ENCODE measurements at regions not wholly inside any gene's neighbourhood (a gene's known extent, or its start where the extent isn't known, plus 50 kb on each side); places are given as distances from the start of the nearest gene placed in this dataset.

DNA sequence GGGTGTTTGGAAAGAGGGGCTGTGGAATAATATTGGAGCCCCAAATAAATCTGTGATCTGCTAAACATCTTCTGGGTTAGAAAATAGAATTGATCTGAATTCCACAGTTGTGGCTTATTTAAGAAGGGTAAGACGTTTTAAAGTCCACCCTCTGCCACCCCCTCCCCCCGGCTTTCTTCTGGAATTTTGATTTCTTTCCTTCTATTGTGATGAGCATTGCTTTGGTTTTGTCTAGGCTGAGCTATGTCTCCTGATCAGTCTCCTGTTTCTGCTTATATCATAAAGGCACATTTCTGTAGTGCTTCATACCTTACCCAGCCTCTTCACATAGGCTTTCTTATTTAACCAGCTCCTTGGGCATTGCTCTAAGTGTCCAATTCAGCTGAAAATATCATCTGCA lies 77.3 kb upstream of the SLC38A2 start:
- Histone ChIP-seq H3K4me3 (ENCODE audit: severe bottlenecking) (no peak overlapping the region), H3K9me3 (ENCODE audit: severe bottlenecking) (no peaks in the 10 kb centered on the region), H3K4me1 (ENCODE audit: insufficient read depth, poor library complexity, severe bottlenecking) (peaks cover 68% of the 10 kb centered on the region), H3K27me3 (ENCODE audit: insufficient read depth, poor library complexity, severe bottlenecking) (no peaks in the 10 kb centered on the region), H3K27ac (ENCODE audit: poor library complexity, severe bottlenecking) (peak overlapping the region; percentile 99), H3K36me3 (ENCODE audit: low read depth) (no peaks in the 10 kb centered on the region)
- ATAC-seq (ENCODE audit: low read depth): no peak
- no peak for DNase-seq (ENCODE audit: low spot score)
- no peak for TF ChIP-seq CTCF (IDR thresholded peaks at IDR 0.05; ENCODE audit: poor library complexity, severe bottlenecking)

DNA sequence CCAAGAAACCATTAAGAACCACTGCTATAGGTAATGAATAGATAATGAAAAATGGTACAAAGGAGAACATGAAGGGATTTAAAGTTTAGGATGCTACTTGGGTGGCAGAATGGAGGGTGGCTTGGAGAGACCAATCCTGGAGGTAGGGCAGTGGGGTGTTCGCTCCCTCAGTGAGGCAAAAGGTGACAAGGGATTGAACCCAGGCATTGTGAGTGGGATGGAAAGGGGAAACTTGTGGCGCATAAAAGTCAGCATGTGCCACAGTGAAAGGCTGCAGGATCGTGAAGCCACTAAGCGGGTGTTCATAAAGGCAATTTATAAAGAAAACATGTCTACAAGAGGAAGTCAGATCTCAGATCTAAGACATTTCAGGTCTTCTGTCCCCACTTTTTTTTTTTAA lies 76.7 kb upstream of the SLC38A2 start:
- Histone ChIP-seq H3K9me3 (ENCODE audit: severe bottlenecking) (no peaks in the 10 kb centered on the region), H3K27me3 (ENCODE audit: insufficient read depth, poor library complexity, severe bottlenecking) (no peaks in the 10 kb centered on the region), H3K36me3 (ENCODE audit: low read depth) (no peaks in the 10 kb centered on the region), H3K4me1 (ENCODE audit: insufficient read depth, poor library complexity, severe bottlenecking) (peaks cover 73% of the 10 kb centered on the region), H3K4me3 (ENCODE audit: severe bottlenecking) (no peak overlapping the region), H3K27ac (ENCODE audit: poor library complexity, severe bottlenecking) (peak overlapping the region; percentile 99)
- no peak for DNase-seq (ENCODE audit: low spot score)
- TF ChIP-seq CTCF (IDR thresholded peaks at IDR 0.05; ENCODE audit: poor library complexity, severe bottlenecking): no peak
- ATAC-seq (ENCODE audit: low read depth): no peak

GRCh38 chr12:46446645-46447044 lies 74.1 kb upstream of the SLC38A2 start:
- H3K36me3 ChIP-seq (ENCODE audit: low read depth): no peaks in the 10 kb centered on the region
- no peak overlapping the region for H3K4me3 ChIP-seq (ENCODE audit: severe bottlenecking)
- ATAC-seq (ENCODE audit: low read depth) (peak; percentile 11; the same call in 1 of the 3 replicates), DNase-seq (ENCODE audit: low spot score) (no peak)
- H3K9me3 ChIP-seq (ENCODE audit: severe bottlenecking): no peaks in the 10 kb centered on the region
- H3K27ac ChIP-seq (ENCODE audit: poor library complexity, severe bottlenecking): peak overlapping the region; percentile 99
- H3K4me1 ChIP-seq (ENCODE audit: insufficient read depth, poor library complexity, severe bottlenecking): peaks cover 74% of the 10 kb centered on the region
- no peaks in the 10 kb centered on the region for H3K27me3 ChIP-seq (ENCODE audit: insufficient read depth, poor library complexity, severe bottlenecking)
- no peak for TF ChIP-seq CTCF (IDR thresholded peaks at IDR 0.05; ENCODE audit: poor library complexity, severe bottlenecking)

DNA sequence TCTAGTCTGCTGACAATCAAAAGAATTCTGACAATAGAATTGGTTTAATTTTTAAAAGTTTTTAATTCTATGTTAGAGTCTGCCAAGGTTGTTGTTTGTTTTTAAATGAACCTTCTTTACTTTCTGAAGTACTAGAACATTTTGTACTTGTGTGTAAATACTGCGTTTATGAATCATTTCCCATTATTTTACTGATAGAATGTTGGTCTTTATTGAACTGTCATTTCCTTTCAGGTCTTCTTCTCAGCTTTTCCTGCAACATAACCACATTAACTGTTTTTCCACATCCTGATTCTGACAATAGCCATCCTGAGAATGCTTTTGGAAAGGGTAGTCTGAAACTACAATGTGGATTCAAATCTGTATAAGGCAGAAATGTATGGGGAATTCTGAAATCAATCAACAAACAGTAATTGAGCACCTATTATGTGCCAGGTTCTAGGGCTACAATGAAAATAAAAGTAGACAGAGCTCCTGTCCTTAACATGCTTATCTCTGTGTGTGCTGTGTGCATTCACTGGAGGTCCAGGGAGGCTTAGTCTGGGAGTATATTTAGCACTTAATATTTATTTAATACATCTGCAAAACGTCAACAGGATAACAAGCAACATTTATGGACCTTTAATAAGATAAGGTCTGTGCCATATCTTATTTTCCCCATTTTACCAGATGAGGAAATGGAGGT lies 73.1 kb upstream of the SLC38A2 start:
- Histone ChIP-seq H3K4me1 (ENCODE audit: insufficient read depth, poor library complexity, severe bottlenecking) (peaks cover 70% of the 10 kb centered on the region), H3K27me3 (ENCODE audit: insufficient read depth, poor library complexity, severe bottlenecking) (no peaks in the 10 kb centered on the region), H3K4me3 (ENCODE audit: severe bottlenecking) (no peak overlapping the region), H3K27ac (ENCODE audit: poor library complexity, severe bottlenecking) (peak overlapping the region; percentile 99), H3K9me3 (ENCODE audit: severe bottlenecking) (no peaks in the 10 kb centered on the region), H3K36me3 (ENCODE audit: low read depth) (no peaks in the 10 kb centered on the region)
- DNase-seq (ENCODE audit: low spot score): no peak
- TF ChIP-seq CTCF (IDR thresholded peaks at IDR 0.05; ENCODE audit: poor library complexity, severe bottlenecking): no peak
- 0 out of 3 replicates have a peak, but pooled peaks have one; percentile 7 for ATAC-seq (ENCODE audit: low read depth)

GRCh38 chr12:46445093-46445492 lies 72.5 kb upstream of the SLC38A2 start:
- DNase-seq (ENCODE audit: low spot score) (no peak), ATAC-seq (ENCODE audit: low read depth) (no peak)
- H3K4me3 ChIP-seq (ENCODE audit: severe bottlenecking): no peak overlapping the region
- peaks cover 70% of the 10 kb centered on the region for H3K4me1 ChIP-seq (ENCODE audit: insufficient read depth, poor library complexity, severe bottlenecking)
- H3K9me3 ChIP-seq (ENCODE audit: severe bottlenecking): no peaks in the 10 kb centered on the region
- H3K27me3 ChIP-seq (ENCODE audit: insufficient read depth, poor library complexity, severe bottlenecking): no peaks in the 10 kb centered on the region
- no peaks in the 10 kb centered on the region for H3K36me3 ChIP-seq (ENCODE audit: low read depth)
- no peak for TF ChIP-seq CTCF (IDR thresholded peaks at IDR 0.05; ENCODE audit: poor library complexity, severe bottlenecking)
- H3K27ac ChIP-seq (ENCODE audit: poor library complexity, severe bottlenecking): peak overlapping the region; percentile 99

Data from RWPE2 (cell line).